Endothelial cell of umbilical vein (primary cell): ENCODE measurements at regions not wholly inside any gene's neighbourhood (a gene's known extent, or its start where the extent isn't known, plus 50 kb on each side); places are given as distances from the start of the nearest gene placed in this dataset.

Source experiments
- BruUV-seq: library from RNA; stranded (reverse); fragments of 400-500 nt; replicated peaks from 2 replicates; lab custom pipeline; 2021; lab: Mats Ljungman, UMichigan
- CTCF ChIA-PET: fragments of 300-600, 350-600 bp; sonication (Branson Sonifier 250); formaldehyde crosslinking; loops from one replicate; lab custom pipeline; 2021; ENCODE audit warnings: antibody characterized with exemption, inconsistent platforms; lab: Charles Lee
- POLR2A ChIA-PET: fragments of 300-600, 350-600 bp; sonication (Branson Sonifier 250); formaldehyde crosslinking; loops from one replicate; lab custom pipeline; 2021; ENCODE audit warnings: antibody characterized with exemption, inconsistent platforms; lab: Charles Lee
- DNase-seq: peaks from one replicate; pipeline ENCODE4 v3.0.0-alpha.2; 2011; ENCODE audit warnings: low read depth, low spot score
- FAIRE-seq: peaks from 2 replicates; lab custom pipeline; 2011; peaks lifted over from hg19 to GRCh38; lab: Jason Lieb, UNC
- H2AFZ ChIP-seq: 2 replicates; pipeline ENCODE4 v1.6.0; 2012; ENCODE audit warnings: low read depth, low read length, control low read depth, inconsistent platforms
- H3K27ac ChIP-seq: 2 replicates; pipeline ENCODE4 v1.5.1; 2011; ENCODE audit warnings: low read depth, mild to moderate bottlenecking, control low read depth, low read length, moderate library complexity; ENCODE audit not compliant: insufficient read depth
- H3K27me3 ChIP-seq, 2 experiments: 2 replicates each; pipeline versions ENCODE4 v1.6.0 to v1.6.1; 2011; ENCODE audit warnings: low read length in 2 of 2, mixed read lengths in 1 of 2; ENCODE audit not compliant: control insufficient read depth in 2 of 2, insufficient read depth in 2 of 2
- H3K36me3 ChIP-seq, 2 experiments: 2 replicates in 1 of 2; 3 replicates in 1 of 2; pipeline ENCODE4 v1.5.1; 2011; ENCODE audit warnings: low read length in 2 of 2, mild to moderate bottlenecking in 1 of 2, moderate library complexity in 1 of 2; ENCODE audit not compliant: control insufficient read depth in 2 of 2, insufficient read depth in 2 of 2; ENCODE audit errors: extremely low read depth in 1 of 2
- H3K4me1 ChIP-seq: 3 replicates; pipeline ENCODE4 v1.5.1; 2011; ENCODE audit warnings: mild to moderate bottlenecking, low read length; ENCODE audit not compliant: control insufficient read depth, insufficient read depth; ENCODE audit errors: extremely low read depth
- H3K4me2 ChIP-seq: 2 replicates; pipeline ENCODE4 v1.6.1; 2011; ENCODE audit warnings: low read length, control low read depth, mixed read lengths; ENCODE audit not compliant: insufficient read depth
- H3K4me3 ChIP-seq, 3 experiments: fragments of 200-600 bp in 1 of 3; sonication (generic), shearing (Covaris generic) in 1 of 3; replicated peaks in 1 of 3; 2 replicates each; pipeline ENCODE4 v1.5.1; 2011 to 2016; ENCODE audit warnings: control low read depth in 3 of 3, low read length in 3 of 3, mild to moderate bottlenecking in 2 of 3, inconsistent platforms in 1 of 3, low read depth in 1 of 3, moderate library complexity in 1 of 3; ENCODE audit not compliant: insufficient read depth in 1 of 3
- H3K79me2 ChIP-seq: 2 replicates; pipeline ENCODE4 v1.6.0; 2012; ENCODE audit warnings: low read length, inconsistent platforms; ENCODE audit not compliant: control insufficient read depth, insufficient read depth
- H3K9ac ChIP-seq: replicated peaks from 2 replicates; pipeline ENCODE3; 2011; ENCODE audit warnings: low read length, control low read depth; ENCODE audit not compliant: insufficient read depth; ENCODE audit errors: extremely low read depth
- H3K9me1 ChIP-seq: replicated peaks from 3 replicates; pipeline ENCODE4 v1.6.0; 2011; ENCODE audit warnings: mild to moderate bottlenecking, low read length; ENCODE audit not compliant: control insufficient read depth, insufficient read depth; ENCODE audit errors: extremely low read depth
- H3K9me3 ChIP-seq: replicated peaks from 2 replicates; pipeline ENCODE4 v1.5.1; 2012; ENCODE audit warnings: low read length, inconsistent platforms; ENCODE audit not compliant: control insufficient read depth, insufficient read depth
- H4K20me1 ChIP-seq: replicated peaks from 2 replicates; pipeline ENCODE3; 2011; ENCODE audit warnings: mild to moderate bottlenecking, low read length; ENCODE audit not compliant: control insufficient read depth, insufficient read depth; ENCODE audit errors: extremely low read depth
- EZH2 ChIP-seq: IDR thresholded peaks from 2 replicates; pipeline ENCODE4 v1.6.1; 2012; ENCODE audit warnings: borderline replicate concordance, low read depth, mild to moderate bottlenecking, moderate library complexity, low read length, inconsistent platforms; ENCODE audit not compliant: severe bottlenecking
- FOS ChIP-seq: IDR thresholded peaks from 2 replicates; pipeline ENCODE4 v1.6.1; 2011; ENCODE audit warnings: mild to moderate bottlenecking, low read length, moderate library complexity, borderline replicate concordance; ENCODE audit not compliant: insufficient read depth
- GATA2 ChIP-seq: IDR thresholded peaks from 2 replicates; pipeline ENCODE4 v1.7.0; 2011; ENCODE audit warnings: low read depth, mild to moderate bottlenecking, moderate library complexity, mixed read lengths, low read length; ENCODE audit not compliant: insufficient read length, insufficient read depth
- JUN ChIP-seq: IDR thresholded peaks from 2 replicates; pipeline ENCODE4 v1.6.1; 2011; ENCODE audit warnings: borderline replicate concordance, low read depth; ENCODE audit not compliant: insufficient read length, insufficient read depth
- MYC ChIP-seq: IDR thresholded peaks from one replicate; pipeline ENCODE4 v1.6.1; 2011; ENCODE audit warnings: mild to moderate bottlenecking, low read depth, low read length
- POLR2A ChIP-seq: IDR thresholded peaks from 2 replicates; pipeline ENCODE4 v1.6.1; 2012; ENCODE audit warnings: low read depth, mild to moderate bottlenecking, control low read depth, low read length
- POLR2AphosphoS5 ChIP-seq: IDR thresholded peaks from 2 replicates; pipeline ENCODE4 v1.6.1; 2012; ENCODE audit warnings: low read depth, mild to moderate bottlenecking, control low read depth, low read length, moderate library complexity; ENCODE audit not compliant: insufficient read depth
- dilution Hi-C: fragments of 300-500 bp; cut with MboI; formaldehyde crosslinking; loops from one replicate; pipeline ENCODE4 v1.15.0; 2019; ENCODE audit warnings: low sequenced_read_pairs; ENCODE audit not compliant: extremely low pct_ligation_motif_present
- intact Hi-C: fragments of 100-400 bp; cut with micrococcal nuclease; formaldehyde crosslinking; loops from one replicate; pipeline ENCODE4 v1.10.0; 2022
- TF ChIP-seq, protein P1 (sequence below), 2 donors: IDR thresholded peaks; 1 replicate in 1 of 2; 2 replicates in 1 of 2; pipeline ENCODE4 v1.5.1; 2011; ENCODE audit warnings: low read length in 2 of 2, mild to moderate bottlenecking in 2 of 2, moderate library complexity in 2 of 2, control low read depth in 1 of 2, inconsistent platforms in 1 of 2, low read depth in 1 of 2; ENCODE audit not compliant: insufficient read depth in 1 of 2; ENCODE audit errors: extremely low read depth in 1 of 2
- TF ChIP-seq, protein P2 (sequence below): IDR thresholded peaks from 2 replicates; pipeline ENCODE4 v1.6.1; 2011; ENCODE audit not compliant: insufficient read depth, insufficient read length

DNA sequence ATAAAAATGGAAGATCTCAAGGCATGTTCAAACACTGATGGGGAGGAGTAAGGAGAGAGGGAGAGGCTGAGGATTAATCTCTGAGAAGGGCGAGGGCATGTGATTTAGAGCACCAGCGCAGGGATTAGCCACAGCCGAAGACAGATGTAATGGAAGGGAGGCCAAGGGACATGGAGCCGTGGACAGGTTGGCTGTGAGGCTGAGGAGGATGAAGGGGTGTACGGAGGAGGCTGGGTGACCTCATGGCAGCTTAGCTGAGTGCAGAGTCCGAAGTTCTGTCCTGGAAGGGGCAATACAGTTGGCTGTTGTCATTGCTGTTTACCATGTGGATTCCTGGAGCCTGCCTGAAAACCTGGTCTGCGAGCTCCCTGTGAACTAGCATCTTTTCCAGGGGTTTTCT, 342.8 kb downstream of the RPS6KC1 start:
- Histone ChIP-seq H3K9ac (no peak overlapping the region), H3K9me3 (no peaks in the 10 kb centered on the region), H2AFZ (no peak overlapping the region), H3K4me2 (no peak overlapping the region), H3K4me3 (no peak overlapping the region), H3K27ac (no peak overlapping the region), H3K36me3 (no peaks in the 10 kb centered on the region), H4K20me1 (no peaks in the 10 kb centered on the region), H3K9me1 (no peaks in the 10 kb centered on the region), H3K79me2 (no peaks in the 10 kb centered on the region), H3K4me1 (no peaks in the 10 kb centered on the region), H3K27me3 (no peaks in the 10 kb centered on the region)
- FAIRE-seq (no peak), DNase-seq (no peak)
- intact Hi-C loops = no loop called here
- no TSS peak for BruUV-seq
- ChIA-PET POLR2A (no interaction called here), CTCF (interaction anchor here (1.1 to 1.2 kb wide), 2 partner anchors 9 to 19 kb away, joined by 3 read pairs; no protein-coding TSS in a partner anchor)
- dilution Hi-C loops = no loop called here
- TF ChIP-seq POLR2AphosphoS5 (no peak), POLR2A (no peak), GATA2 (no peak), MYC (no peak), JUN (no peak), EZH2 (no peak), FOS (no peak)
- TF ChIP-seq, protein P1, sequence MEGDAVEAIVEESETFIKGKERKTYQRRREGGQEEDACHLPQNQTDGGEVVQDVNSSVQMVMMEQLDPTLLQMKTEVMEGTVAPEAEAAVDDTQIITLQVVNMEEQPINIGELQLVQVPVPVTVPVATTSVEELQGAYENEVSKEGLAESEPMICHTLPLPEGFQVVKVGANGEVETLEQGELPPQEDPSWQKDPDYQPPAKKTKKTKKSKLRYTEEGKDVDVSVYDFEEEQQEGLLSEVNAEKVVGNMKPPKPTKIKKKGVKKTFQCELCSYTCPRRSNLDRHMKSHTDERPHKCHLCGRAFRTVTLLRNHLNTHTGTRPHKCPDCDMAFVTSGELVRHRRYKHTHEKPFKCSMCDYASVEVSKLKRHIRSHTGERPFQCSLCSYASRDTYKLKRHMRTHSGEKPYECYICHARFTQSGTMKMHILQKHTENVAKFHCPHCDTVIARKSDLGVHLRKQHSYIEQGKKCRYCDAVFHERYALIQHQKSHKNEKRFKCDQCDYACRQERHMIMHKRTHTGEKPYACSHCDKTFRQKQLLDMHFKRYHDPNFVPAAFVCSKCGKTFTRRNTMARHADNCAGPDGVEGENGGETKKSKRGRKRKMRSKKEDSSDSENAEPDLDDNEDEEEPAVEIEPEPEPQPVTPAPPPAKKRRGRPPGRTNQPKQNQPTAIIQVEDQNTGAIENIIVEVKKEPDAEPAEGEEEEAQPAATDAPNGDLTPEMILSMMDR (IDR thresholded peaks at IDR 0.05; ENCODE audit: extremely low read depth in 1 of 2, insufficient read depth in 1 of 2, low read depth in 1 of 2, low read length in 2 of 2) = no peak
- TF ChIP-seq, protein P2, sequence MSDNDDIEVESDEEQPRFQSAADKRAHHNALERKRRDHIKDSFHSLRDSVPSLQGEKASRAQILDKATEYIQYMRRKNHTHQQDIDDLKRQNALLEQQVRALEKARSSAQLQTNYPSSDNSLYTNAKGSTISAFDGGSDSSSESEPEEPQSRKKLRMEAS = no peak
